ENCODE measurements at regions not wholly inside any gene's neighbourhood (a gene's known extent, or its start where the extent isn't known, plus 50 kb on each side); places are given as distances from the start of the nearest gene placed in this dataset.

GRCh38 chr2:150586858-150587257 lies 99.4 kb upstream of the RND3 start:
- no peak for DNase-seq (ENCODE audit: low spot score)
- no peak for TF ChIP-seq CTCF (IDR thresholded peaks at IDR 0.05)
- no peak for ATAC-seq (ENCODE audit: low FRiP score)

- no peak for TF ChIP-seq CTCF (IDR thresholded peaks at IDR 0.05)
- DNase-seq (ENCODE audit: low spot score) (no peak), ATAC-seq (ENCODE audit: low FRiP score) (no peak)
Measured at GRCh38 chr2:150585221-150585971, 97.9 kb upstream of the RND3 start.

GRCh38 chr2:150584081-150584480 lies 96.6 kb upstream of the RND3 start:
- DNase-seq (ENCODE audit: low spot score) = no peak
- ATAC-seq (ENCODE audit: low FRiP score) = no peak
- no peak for TF ChIP-seq CTCF (IDR thresholded peaks at IDR 0.05)

- no peak for TF ChIP-seq CTCF (IDR thresholded peaks at IDR 0.05)
- DNase-seq (ENCODE audit: low spot score) (no peak), ATAC-seq (ENCODE audit: low FRiP score) (no peak)
Measured at GRCh38 chr2:150581717-150582472, 94.4 kb upstream of the RND3 start.

- no peak for ATAC-seq (ENCODE audit: low FRiP score)
- TF ChIP-seq CTCF (IDR thresholded peaks at IDR 0.05) = no peak
Measured at GRCh38 chr2:150578481-150578880, 91.0 kb upstream of the RND3 start.

GRCh38 chr2:150575861-150576260 lies 88.4 kb upstream of the RND3 start:
- TF ChIP-seq CTCF (IDR thresholded peaks at IDR 0.05) = no peak
- no peak for DNase-seq (ENCODE audit: low spot score)
- ATAC-seq (ENCODE audit: low FRiP score) = no peak

More at GRCh38 chr2:150578481-150578880, 91.0 kb upstream of the RND3 start:
- no peak for DNase-seq (ENCODE audit: low spot score)

All from omental fat pad (tissue), 3 donors.